Cardiac muscle cell (in vitro differentiated cells and primary cell): ENCODE measurements at regions not wholly inside any gene's neighbourhood (a gene's known extent, or its start where the extent isn't known, plus 50 kb on each side); places are given as distances from the start of the nearest gene placed in this dataset.

Experiments used
- DNase-seq, 2 donors: peaks; one replicate each; pipeline versions ENCODE4 v3.0.0 to v3.0.0-alpha.2; 2010 to 2017; ENCODE audit warnings: low read depth in 1 of 2, low spot score in 1 of 2
- H3K27ac ChIP-seq: fragments of 200-600 bp; sonication (generic); 2 replicates; pipeline ENCODE4 v1.5.1; 2016
- H3K27me3 ChIP-seq: fragments of 200-600 bp; sonication (generic); 2 replicates; pipeline ENCODE4 v1.6.0; 2016; ENCODE audit warnings: control low read depth
- H3K36me3 ChIP-seq: fragments of 200-600 bp; sonication (generic); 2 replicates; pipeline ENCODE4 v1.5.1; 2016; ENCODE audit warnings: control low read depth
- H3K4me1 ChIP-seq: fragments of 200-600 bp; sonication (generic); 2 replicates; pipeline ENCODE4 v1.8.1; 2017; ENCODE audit warnings: low read depth, mild to moderate bottlenecking, mixed run types
- H3K4me3 ChIP-seq: fragments of 200-600 bp; sonication (generic); 2 replicates; pipeline ENCODE4 v1.5.1; 2016; ENCODE audit warnings: mild to moderate bottlenecking
- H3K9me3 ChIP-seq: fragments of 200-600 bp; sonication (generic); 2 replicates; pipeline ENCODE4 v1.5.1; 2017; ENCODE audit warnings: low read depth, mild to moderate bottlenecking, control low read depth
- CTCF ChIP-seq: IDR thresholded peaks from 2 replicates; pipeline ENCODE4 v1.5.1; 2012; ENCODE audit warnings: low read depth, mild to moderate bottlenecking, low read length

GRCh38 chr10:3350205-3350604 lies 177.6 kb upstream of the PITRM1 start:
- no peak overlapping the region for H3K4me3 ChIP-seq
- H3K27ac ChIP-seq, result no peak overlapping the region
- no peaks in the 10 kb centered on the region for H3K27me3 ChIP-seq
- no peaks in the 10 kb centered on the region for H3K4me1 ChIP-seq
- H3K9me3 ChIP-seq, result no peaks in the 10 kb centered on the region
- DNase-seq, result no peak
- TF ChIP-seq CTCF, result no peak
- H3K36me3 ChIP-seq, result no peaks in the 10 kb centered on the region

GRCh38 chr10:3348564-3348963 lies 176.0 kb upstream of the PITRM1 start:
- no peaks in the 10 kb centered on the region for H3K4me1 ChIP-seq
- no peaks in the 10 kb centered on the region for H3K9me3 ChIP-seq
- no peaks in the 10 kb centered on the region for H3K27me3 ChIP-seq
- H3K36me3 ChIP-seq, result no peaks in the 10 kb centered on the region
- TF ChIP-seq CTCF, result no peak
- no peak overlapping the region for H3K27ac ChIP-seq
- DNase-seq, result no peak
- no peak overlapping the region for H3K4me3 ChIP-seq

GRCh38 chr10:3347413-3348182 lies 175.0 kb upstream of the PITRM1 start:
- H3K36me3 ChIP-seq, result no peaks in the 10 kb centered on the region
- TF ChIP-seq CTCF, result no peak
- no peak overlapping the region for H3K27ac ChIP-seq
- DNase-seq, result no peak
- no peaks in the 10 kb centered on the region for H3K27me3 ChIP-seq
- no peaks in the 10 kb centered on the region for H3K4me1 ChIP-seq
- no peak overlapping the region for H3K4me3 ChIP-seq
- H3K9me3 ChIP-seq, result no peaks in the 10 kb centered on the region

GRCh38 chr10:3346851-3347250 lies 174.3 kb upstream of the PITRM1 start:
- no peaks in the 10 kb centered on the region for H3K36me3 ChIP-seq
- H3K9me3 ChIP-seq, result no peaks in the 10 kb centered on the region
- H3K4me1 ChIP-seq, result no peaks in the 10 kb centered on the region

GRCh38 chr10:3342771-3343170 lies 170.2 kb upstream of the PITRM1 start:
- Histone ChIP-seq H3K36me3 (no peaks in the 10 kb centered on the region), H3K9me3 (no peaks in the 10 kb centered on the region), H3K4me1 (no peaks in the 10 kb centered on the region), H3K4me3 (no peak overlapping the region), H3K27ac (no peak overlapping the region), H3K27me3 (no peaks in the 10 kb centered on the region)
- DNase-seq, result no peak
- no peak for TF ChIP-seq CTCF

More at GRCh38 chr10:3346851-3347250, 174.3 kb upstream of the PITRM1 start:
- no peak for TF ChIP-seq CTCF
- H3K4me3 ChIP-seq, result no peak overlapping the region
- DNase-seq, result no peak
- H3K27me3 ChIP-seq, result no peaks in the 10 kb centered on the region
- no peak overlapping the region for H3K27ac ChIP-seq
